Adipocyte (in vitro differentiated cells): ENCODE measurements at regions not wholly inside any gene's neighbourhood (a gene's known extent, or its start where the extent isn't known, plus 50 kb on each side); places are given as distances from the start of the nearest gene placed in this dataset.

Experiments used
- DNase-seq: peaks from one replicate; pipeline ENCODE4 v3.0.0-alpha.2; 2015; ENCODE audit warnings: low read depth
- H3K27me3 ChIP-seq: replicated peaks from 2 replicates; pipeline ENCODE4 v1.7.0; 2013; ENCODE audit warnings: mild to moderate bottlenecking, low read length, moderate library complexity; ENCODE audit not compliant: control insufficient read depth, insufficient read depth
- H3K36me3 ChIP-seq: 2 replicates; pipeline ENCODE4 v1.7.0; 2013; ENCODE audit warnings: low read length, mild to moderate bottlenecking, moderate library complexity; ENCODE audit not compliant: control insufficient read depth, insufficient read depth, severe bottlenecking
- H3K4me1 ChIP-seq: 2 replicates; pipeline ENCODE4 v1.7.0; 2013; ENCODE audit warnings: mild to moderate bottlenecking, low read length, moderate library complexity; ENCODE audit not compliant: control insufficient read depth, insufficient read depth
- H3K4me3 ChIP-seq: 2 replicates; pipeline ENCODE4 v1.7.0; 2013; ENCODE audit warnings: mild to moderate bottlenecking, low read length, moderate library complexity
- H3K9ac ChIP-seq: 2 replicates; pipeline ENCODE4 v1.7.0; 2013; ENCODE audit warnings: mild to moderate bottlenecking, low read length, moderate library complexity
- H3K9me3 ChIP-seq: 2 replicates; pipeline ENCODE4 v1.7.0; 2013; ENCODE audit warnings: mild to moderate bottlenecking, low read length, moderate library complexity; ENCODE audit not compliant: control insufficient read depth

- no peak overlapping the region for H3K4me3 ChIP-seq
- peaks cover 13% of the 10 kb centered on the region for H3K9me3 ChIP-seq
- H3K36me3 ChIP-seq: no peaks in the 10 kb centered on the region
- H3K4me1 ChIP-seq: peaks cover 18% of the 10 kb centered on the region
- H3K9ac ChIP-seq: no peak overlapping the region
- no peaks in the 10 kb centered on the region for H3K27me3 ChIP-seq
- no peak for DNase-seq
Observed at GRCh38 chr3:8825153-8825825, 55.9 kb upstream of the OXTR start.

- DNase-seq: no peak
- H3K9ac ChIP-seq: no peak overlapping the region
- peaks cover 18% of the 10 kb centered on the region for H3K4me1 ChIP-seq
- H3K36me3 ChIP-seq: no peaks in the 10 kb centered on the region
- H3K4me3 ChIP-seq: no peak overlapping the region
- H3K9me3 ChIP-seq: peaks cover 21% of the 10 kb centered on the region
- no peaks in the 10 kb centered on the region for H3K27me3 ChIP-seq
Observed at GRCh38 chr3:8824238-8824637, 54.8 kb upstream of the OXTR start.

GRCh38 chr3:8822141-8822540, 52.7 kb upstream of the OXTR start:
- Histone ChIP-seq H3K36me3 (no peaks in the 10 kb centered on the region), H3K4me3 (no peak overlapping the region), H3K9me3 (peaks cover 33% of the 10 kb centered on the region), H3K4me1 (peaks cover 19% of the 10 kb centered on the region), H3K9ac (no peak overlapping the region), H3K27me3 (no peaks in the 10 kb centered on the region)
- peak; percentile 54 for DNase-seq
